ENCODE measurements at regions not wholly inside any gene's neighbourhood (a gene's known extent, or its start where the extent isn't known, plus 50 kb on each side); places are given as distances from the start of the nearest gene placed in this dataset.

- no peaks in the 10 kb centered on the region for H3K4me1 Mint-ChIP-seq (ENCODE audit: low read depth, unreplicated experiment)
- H3K27ac Mint-ChIP-seq (ENCODE audit: unreplicated experiment): no peak overlapping the region
- CTCF ChIA-PET: no interaction called here
- H3K27me3 Mint-ChIP-seq (ENCODE audit: insufficient read depth, unreplicated experiment): peaks cover 3% of the 10 kb centered on the region
- H3K4me3 Mint-ChIP-seq (ENCODE audit: unreplicated experiment): no peak overlapping the region
- POLR2A ChIA-PET: no interaction called here
- BruUV-seq (replicated peaks): no TSS peak
- Histone ChIP-seq H3K4me1 (no peaks in the 10 kb centered on the region), H3K36me3 (ENCODE audit: control insufficient read depth, insufficient read depth, low read length) (no peaks in the 10 kb centered on the region), H3K9me3 (no peaks in the 10 kb centered on the region), H3K27me3 (replicated peaks; ENCODE audit: control insufficient read depth, insufficient read depth, low read length) (no peaks in the 10 kb centered on the region), H3K4me3 (ENCODE audit: low read depth, low read length) (no peak overlapping the region)
- no peak for TF ChIP-seq CTCF (IDR thresholded peaks at IDR 0.05; ENCODE audit: insufficient read depth in 1 of 2, low read depth in 1 of 2, low read length in 1 of 2, severe bottlenecking in 1 of 2, unreplicated experiment in 1 of 2)
- H3K9me3 Mint-ChIP-seq (ENCODE audit: unreplicated experiment): no peaks in the 10 kb centered on the region
- DNase-seq: no peak
- intact Hi-C loops (cut with micrococcal nuclease; ENCODE audit: unreplicated experiment): no loop called here
- no peaks in the 10 kb centered on the region for H3K36me3 Mint-ChIP-seq (ENCODE audit: insufficient read depth, unreplicated experiment)
Measured at GRCh38 chr5:144024090-144024489, 146.4 kb downstream of the YIPF5 start.

DNA sequence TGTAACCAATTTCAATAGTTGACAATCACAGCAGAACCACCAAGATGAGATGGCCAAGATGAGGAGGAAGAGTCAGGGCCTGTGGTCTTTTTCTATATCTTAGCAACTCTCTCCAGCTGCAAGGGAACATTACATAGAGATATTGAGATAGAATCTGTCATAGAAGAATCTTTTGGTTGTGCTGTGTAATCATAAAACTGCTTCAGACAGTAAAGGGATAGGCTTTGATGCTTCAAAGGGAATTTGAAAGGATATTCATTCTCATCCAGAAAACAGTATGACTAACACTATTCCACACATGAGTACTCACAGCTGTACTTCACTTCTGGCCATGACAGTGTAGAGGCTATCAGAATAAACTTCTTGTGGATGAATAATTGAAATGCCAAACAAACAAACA lies 145.9 kb downstream of the YIPF5 start:
- no peaks in the 10 kb centered on the region for H3K36me3 Mint-ChIP-seq (ENCODE audit: insufficient read depth, unreplicated experiment)
- H3K9me3 Mint-ChIP-seq (ENCODE audit: unreplicated experiment): no peaks in the 10 kb centered on the region
- TF ChIP-seq CTCF (IDR thresholded peaks at IDR 0.05; ENCODE audit: insufficient read depth in 1 of 2, low read depth in 1 of 2, low read length in 1 of 2, severe bottlenecking in 1 of 2, unreplicated experiment in 1 of 2): no peak
- Histone ChIP-seq H3K4me3 (ENCODE audit: low read depth, low read length) (no peak overlapping the region), H3K27me3 (replicated peaks; ENCODE audit: control insufficient read depth, insufficient read depth, low read length) (no peaks in the 10 kb centered on the region), H3K36me3 (ENCODE audit: control insufficient read depth, insufficient read depth, low read length) (no peaks in the 10 kb centered on the region), H3K4me1 (no peaks in the 10 kb centered on the region), H3K9me3 (no peaks in the 10 kb centered on the region)
- ChIA-PET POLR2A (no interaction called here), CTCF (no interaction called here)
- H3K4me3 Mint-ChIP-seq (ENCODE audit: unreplicated experiment): no peak overlapping the region
- no peaks in the 10 kb centered on the region for H3K4me1 Mint-ChIP-seq (ENCODE audit: low read depth, unreplicated experiment)
- peaks cover 3% of the 10 kb centered on the region for H3K27me3 Mint-ChIP-seq (ENCODE audit: insufficient read depth, unreplicated experiment)
- no peak for DNase-seq
- BruUV-seq (replicated peaks): no TSS peak
- H3K27ac Mint-ChIP-seq (ENCODE audit: unreplicated experiment): no peak overlapping the region
- intact Hi-C loops (cut with micrococcal nuclease; ENCODE audit: unreplicated experiment): no loop called here

GRCh38 chr5:144026286-144026685 lies 144.2 kb downstream of the YIPF5 start:
- Histone ChIP-seq H3K36me3 (ENCODE audit: control insufficient read depth, insufficient read depth, low read length) (no peaks in the 10 kb centered on the region), H3K4me1 (no peaks in the 10 kb centered on the region), H3K27me3 (replicated peaks; ENCODE audit: control insufficient read depth, insufficient read depth, low read length) (no peaks in the 10 kb centered on the region), H3K4me3 (ENCODE audit: low read depth, low read length) (no peak overlapping the region), H3K9me3 (no peaks in the 10 kb centered on the region)
- Mint-ChIP-seq H3K36me3 (ENCODE audit: insufficient read depth, unreplicated experiment) (no peaks in the 10 kb centered on the region), H3K4me1 (ENCODE audit: low read depth, unreplicated experiment) (no peaks in the 10 kb centered on the region), H3K9me3 (ENCODE audit: unreplicated experiment) (no peaks in the 10 kb centered on the region), H3K4me3 (ENCODE audit: unreplicated experiment) (no peak overlapping the region), H3K27me3 (ENCODE audit: insufficient read depth, unreplicated experiment) (peaks cover 6% of the 10 kb centered on the region), H3K27ac (ENCODE audit: unreplicated experiment) (no peak overlapping the region)
- ChIA-PET CTCF (no interaction called here), POLR2A (no interaction called here)
- DNase-seq: no peak
- no TSS peak for BruUV-seq (replicated peaks)
- TF ChIP-seq CTCF (IDR thresholded peaks at IDR 0.05; ENCODE audit: insufficient read depth in 1 of 2, low read depth in 1 of 2, low read length in 1 of 2, severe bottlenecking in 1 of 2, unreplicated experiment in 1 of 2): no peak
- intact Hi-C loops (cut with micrococcal nuclease; ENCODE audit: unreplicated experiment): no loop called here

All from Caco-2 (cell line).